A549 (cell line): ENCODE measurements at regions not wholly inside any gene's neighbourhood (a gene's known extent, or its start where the extent isn't known, plus 50 kb on each side); places are given as distances from the start of the nearest gene placed in this dataset.

Experiments
- ATAC-seq, 2 experiments: fragments of 200-7000 bp in 1 of 2; fragments of >200 bp in 1 of 2; cut with Nextera tagmentation in 1 of 2; cut with Tn5 transposase in 1 of 2; 3 replicates each; pipeline versions ENCODE4 v1.8.0 to v1.9.1; 2018 to 2020; ENCODE audit warnings: mild to moderate bottlenecking in 1 of 2, moderate library complexity in 1 of 2
- CTCF ChIA-PET: fragments of 300-600 bp; sonication (Branson Sonifier 250); formaldehyde crosslinking; extraction: SDS; loops from one replicate; lab custom pipeline; 2021; ENCODE audit warnings: antibody characterized with exemption, inconsistent platforms; lab: Yijun Ruan, JAX
- POLR2A ChIA-PET: fragments of 350-600 bp; formaldehyde crosslinking; extraction: SDS; loops from one replicate; lab custom pipeline; 2021; ENCODE audit warnings: antibody characterized with exemption, inconsistent platforms; lab: Yijun Ruan, JAX
- DNase-seq, 2 experiments: peaks; one replicate each; pipeline versions ENCODE4 v3.0.0 to v3.0.0-alpha.2; 2011 to 2016; ENCODE audit warnings: low read depth in 1 of 2, low spot score in 1 of 2
- FAIRE-seq: peaks from 2 replicates; lab custom pipeline; 2011; peaks lifted over from hg19 to GRCh38; lab: Jason Lieb, UNC
- H3K27ac ChIP-seq, 2 experiments: fragments of >200 bp; sonication (Bioruptor Twin); formaldehyde crosslinking; 3 replicates each; pipeline ENCODE4 v1.5.1; 2016 to 2017
- H3K4me1 ChIP-seq: fragments of >200 bp; sonication (Bioruptor Twin); formaldehyde crosslinking; 3 replicates; pipeline ENCODE4 v1.6.1; 2016
- H3K4me2 ChIP-seq: fragments of >200 bp; sonication (Bioruptor Twin); formaldehyde crosslinking; 3 replicates; pipeline ENCODE4 v1.6.1; 2016
- H3K4me3 ChIP-seq: fragments of >200 bp; sonication (Bioruptor Twin); formaldehyde crosslinking; 3 replicates; pipeline ENCODE4 v1.5.1; 2016
- H3K9me3 ChIP-seq: fragments of >200 bp; sonication (Bioruptor Twin); formaldehyde crosslinking; 3 replicates; pipeline ENCODE4 v1.6.1; 2016
- ATOH8 ChIP-seq: fragments of 250-450 bp; sonication (Bioruptor Pico); IDR thresholded peaks from 2 replicates; pipeline ENCODE4 v1.5.0; 2020; ENCODE audit warnings: low read depth, mild to moderate bottlenecking, moderate library complexity
- BHLHE40 ChIP-seq: IDR thresholded peaks from 2 replicates; pipeline ENCODE4 v1.6.1; 2012; ENCODE audit warnings: low read depth, low read length, inconsistent platforms
- CBX8 ChIP-seq: fragments of 200-600 bp; sonication (generic); IDR thresholded peaks from 2 replicates; pipeline ENCODE4 v1.6.1; 2016
- ESRRA ChIP-seq: fragments of 150-350 bp; IDR thresholded peaks from 2 replicates; pipeline ENCODE4 v1.6.1; 2014; ENCODE audit warnings: mild to moderate bottlenecking, low read length, borderline replicate concordance
- HEYL ChIP-seq: fragments of 250-450 bp; sonication (Bioruptor Pico); IDR thresholded peaks from 2 replicates; pipeline ENCODE4 v1.8.0; 2021; ENCODE audit warnings: mild to moderate bottlenecking, moderate library complexity
- HOXA7 ChIP-seq: fragments of 250-450 bp; sonication (Bioruptor Pico); IDR thresholded peaks from 2 replicates; pipeline ENCODE4 v1.5.0; 2020; ENCODE audit warnings: mild to moderate bottlenecking, moderate library complexity
- HOXB13 ChIP-seq: fragments of 250-450 bp; sonication (Bioruptor Pico); IDR thresholded peaks from 2 replicates; pipeline ENCODE4 v1.5.0; 2020; ENCODE audit warnings: low read depth, mild to moderate bottlenecking, moderate library complexity
- JUN ChIP-seq, 2 experiments: fragments of >200 bp; sonication (Bioruptor Twin); formaldehyde crosslinking; IDR thresholded peaks; 2 replicates in 1 of 2; 3 replicates in 1 of 2; pipeline ENCODE4 v1.6.1; 2016 to 2017
- JUNB ChIP-seq: fragments of >200 bp; sonication (Bioruptor Twin); formaldehyde crosslinking; IDR thresholded peaks from 2 replicates; pipeline ENCODE4 v1.6.1; 2016
- MAFK ChIP-seq: fragments of 450-650 bp; IDR thresholded peaks from 2 replicates; pipeline ENCODE4 v1.6.1; 2014; ENCODE audit not compliant: partially characterized antibody
- MAZ ChIP-seq: fragments of 150-350 bp; IDR thresholded peaks from 2 replicates; pipeline ENCODE4 v1.6.1; 2014; ENCODE audit warnings: antibody characterized with exemption, low read depth, low read length, borderline replicate concordance
- NPAS2 ChIP-seq: fragments of 250-450 bp; sonication (Bioruptor Pico); IDR thresholded peaks from 2 replicates; pipeline ENCODE4 v1.8.0; 2022; ENCODE audit warnings: mild to moderate bottlenecking, moderate library complexity, borderline replicate concordance
- PBX3 ChIP-seq: IDR thresholded peaks from 2 replicates; pipeline ENCODE4 v1.6.1; 2012
- RCOR1 ChIP-seq: fragments of 150-350 bp; IDR thresholded peaks from 2 replicates; pipeline ENCODE4 v1.6.1; 2014; ENCODE audit warnings: antibody characterized with exemption, low read length, low read depth
- RNF2 ChIP-seq: fragments of 200-600 bp; sonication (generic); IDR thresholded peaks from 2 replicates; pipeline ENCODE4 v1.6.1; 2016; ENCODE audit warnings: low read depth, mild to moderate bottlenecking, antibody characterized with exemption, moderate library complexity, borderline replicate concordance
- SMC3 ChIP-seq: fragments of >200 bp; sonication (Bioruptor Twin); formaldehyde crosslinking; IDR thresholded peaks from 3 replicates; pipeline ENCODE4 v1.6.1; 2018; ENCODE audit warnings: inconsistent platforms
- TFCP2L1 ChIP-seq: fragments of 250-450 bp; sonication (Bioruptor Pico); IDR thresholded peaks from 2 replicates; pipeline ENCODE4 v1.5.0; 2021; ENCODE audit warnings: mild to moderate bottlenecking
- USF2 ChIP-seq: fragments of 450-650 bp; IDR thresholded peaks from 2 replicates; pipeline ENCODE4 v1.6.1; 2014; ENCODE audit warnings: antibody characterized with exemption
- ZC3H11A ChIP-seq: fragments of 450-650 bp; IDR thresholded peaks from 2 replicates; pipeline ENCODE4 v1.6.1; 2014; ENCODE audit warnings: antibody characterized with exemption, mild to moderate bottlenecking
- ZNF302 ChIP-seq: fragments of 250-450 bp; sonication (Bioruptor Pico); IDR thresholded peaks from 2 replicates; pipeline ENCODE4 v1.9.0; 2021; ENCODE audit warnings: inconsistent platforms, mild to moderate bottlenecking, moderate library complexity
- WGBS: methylation state at CpG from one replicate; pipeline ENCODE4 v1.1.6; 2017; ENCODE audit errors: missing lambda C conversion rate; 5-methylcytosine and 5-hydroxymethylcytosine counted together

DNA sequence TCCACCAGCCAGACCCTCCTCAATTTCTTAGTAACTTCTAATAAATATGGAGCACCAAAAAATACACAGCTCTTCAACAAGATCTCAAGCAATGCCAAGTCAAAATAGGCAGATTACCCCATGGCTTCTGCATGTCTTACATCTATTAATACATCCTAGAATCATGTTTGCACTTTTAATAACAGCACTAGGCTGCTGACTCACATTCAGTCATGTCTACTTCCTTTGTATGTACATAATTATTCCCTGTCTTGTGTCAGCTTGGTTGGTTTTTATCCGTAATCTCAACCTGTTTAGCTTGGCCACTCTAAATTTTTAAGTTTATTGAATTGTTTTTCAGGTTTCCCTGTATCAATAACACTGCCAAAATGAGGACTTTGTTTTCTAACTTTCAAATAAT lies 420.1 kb upstream of the ACVR2A start:
- H3K27ac ChIP-seq: no peak overlapping the region
- H3K4me3 ChIP-seq: no peak overlapping the region
- 27% methylated on average over 1 of the region's 1 CpG for WGBS
- no peak for ATAC-seq
- TF ChIP-seq PBX3 (no peak), USF2 (no peak), MAFK (no peak), RNF2 (no peak), CBX8 (no peak), HEYL (CRISPR knock-in tag) (no peak)
- H3K4me1 ChIP-seq: no peaks in the 10 kb centered on the region
- FAIRE-seq: no peak
- CTCF ChIA-PET: no interaction called here
- H3K4me2 ChIP-seq: no peak overlapping the region
- POLR2A ChIA-PET: no interaction called here
- H3K9me3 ChIP-seq: no peaks in the 10 kb centered on the region
- DNase-seq: no peak

- Histone ChIP-seq H3K4me2 (no peak overlapping the region), H3K4me1 (no peaks in the 10 kb centered on the region), H3K27ac (no peak overlapping the region), H3K9me3 (no peaks in the 10 kb centered on the region), H3K4me3 (no peak overlapping the region)
- ChIA-PET CTCF (interaction anchor here (0.6 kb wide), 1 partner anchor 159 kb away, joined by 3 read pairs; no protein-coding TSS in a partner anchor), POLR2A (no interaction called here)
- ATAC-seq: no peak
- TF ChIP-seq ZC3H11A (no peak), JUN (IDR thresholded peaks at IDR 0.05) (no peak), ZNF302 (CRISPR knock-in tag) (no peak)
- 4% methylated on average over 1 of the region's 1 CpG for WGBS
- FAIRE-seq: no peak
- no peak for DNase-seq
These were observed 423.7 kb upstream of the ACVR2A start for GRCh38 chr2:147420947-147421675.

GRCh38 chr2:147420517-147420916 lies 424.3 kb upstream of the ACVR2A start:
- H3K9me3 ChIP-seq: no peaks in the 10 kb centered on the region
- H3K4me3 ChIP-seq: no peak overlapping the region
- H3K27ac ChIP-seq: no peak overlapping the region
- POLR2A ChIA-PET: no interaction called here
- FAIRE-seq (no peak), DNase-seq (no peak), ATAC-seq (no peak)
- H3K4me2 ChIP-seq: no peak overlapping the region
- WGBS: 32% methylated on average over 6 of the region's 7 CpGs
- CTCF ChIA-PET: interaction anchor here (0.6 to 0.9 kb wide), 2 partner anchors 14 to 159 kb away, joined by 3 read pairs; no protein-coding TSS in a partner anchor
- TF ChIP-seq RCOR1: no peak
- no peak for TF ChIP-seq NPAS2 (CRISPR knock-in tag)
- no peak for TF ChIP-seq ATOH8 (CRISPR knock-in tag)
- TF ChIP-seq SMC3: no peak
- TF ChIP-seq ESRRA: no peak
- TF ChIP-seq JUNB: no peak
- no peak for TF ChIP-seq HOXA7 (CRISPR knock-in tag)
- no peak for TF ChIP-seq HOXB13 (CRISPR knock-in tag)
- TF ChIP-seq TFCP2L1 (CRISPR knock-in tag): no peak
- no peak for TF ChIP-seq JUN (IDR thresholded peaks at IDR 0.05)
- no peak for TF ChIP-seq BHLHE40
- TF ChIP-seq CBX8: no peak
- TF ChIP-seq MAZ: no peak
- H3K4me1 ChIP-seq: no peaks in the 10 kb centered on the region
